ENCODE measurements at regions not wholly inside any gene's neighbourhood (a gene's known extent, or its start where the extent isn't known, plus 50 kb on each side); places are given as distances from the start of the nearest gene placed in this dataset.

DNA sequence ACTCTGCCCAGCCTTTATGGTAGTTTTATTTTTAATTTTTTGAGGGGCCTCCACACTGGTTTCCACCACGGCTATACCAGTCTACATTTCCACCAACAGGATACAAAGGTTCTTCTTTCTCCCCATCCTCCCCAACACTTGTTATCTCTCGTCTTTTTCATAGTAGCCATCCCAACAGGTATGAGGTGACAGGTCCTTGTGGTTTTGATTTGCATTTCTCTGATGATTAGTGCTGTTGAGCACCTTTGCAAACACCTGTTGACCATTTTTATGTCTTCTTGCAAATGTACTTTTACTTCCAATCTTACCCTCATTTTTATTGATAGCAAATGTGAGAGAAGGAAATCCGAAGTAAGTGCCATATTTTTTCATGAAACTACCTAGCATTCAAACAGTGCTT, 195.4 kb upstream of the PREP start:
- no peak for DNase-seq

GRCh38 chr6:105596284-105596755, 193.4 kb upstream of the PREP start:
- DNase-seq: no peak

DNA sequence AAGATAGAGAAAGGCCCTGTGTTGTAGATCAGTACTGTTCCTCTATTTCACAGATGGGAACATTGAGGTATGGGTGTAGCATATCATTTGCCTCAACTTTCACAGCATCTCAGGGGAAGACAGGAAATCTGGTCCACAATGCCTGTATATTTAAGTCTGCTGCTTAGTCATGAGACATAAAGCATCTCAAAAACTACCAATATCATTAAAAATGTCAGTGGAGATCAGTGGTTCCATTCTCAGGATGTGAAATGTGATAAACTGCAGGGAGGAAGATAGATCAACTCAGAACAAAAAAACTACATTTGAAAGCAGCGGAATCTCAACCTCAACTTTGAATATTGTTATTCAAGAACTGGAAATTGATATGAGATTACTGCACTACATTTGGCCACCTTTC, 192.9 kb upstream of the PREP start:
- no peak for DNase-seq

- DNase-seq: no peak
Measured at GRCh38 chr6:105594821-105595220, 191.9 kb upstream of the PREP start.

DNA sequence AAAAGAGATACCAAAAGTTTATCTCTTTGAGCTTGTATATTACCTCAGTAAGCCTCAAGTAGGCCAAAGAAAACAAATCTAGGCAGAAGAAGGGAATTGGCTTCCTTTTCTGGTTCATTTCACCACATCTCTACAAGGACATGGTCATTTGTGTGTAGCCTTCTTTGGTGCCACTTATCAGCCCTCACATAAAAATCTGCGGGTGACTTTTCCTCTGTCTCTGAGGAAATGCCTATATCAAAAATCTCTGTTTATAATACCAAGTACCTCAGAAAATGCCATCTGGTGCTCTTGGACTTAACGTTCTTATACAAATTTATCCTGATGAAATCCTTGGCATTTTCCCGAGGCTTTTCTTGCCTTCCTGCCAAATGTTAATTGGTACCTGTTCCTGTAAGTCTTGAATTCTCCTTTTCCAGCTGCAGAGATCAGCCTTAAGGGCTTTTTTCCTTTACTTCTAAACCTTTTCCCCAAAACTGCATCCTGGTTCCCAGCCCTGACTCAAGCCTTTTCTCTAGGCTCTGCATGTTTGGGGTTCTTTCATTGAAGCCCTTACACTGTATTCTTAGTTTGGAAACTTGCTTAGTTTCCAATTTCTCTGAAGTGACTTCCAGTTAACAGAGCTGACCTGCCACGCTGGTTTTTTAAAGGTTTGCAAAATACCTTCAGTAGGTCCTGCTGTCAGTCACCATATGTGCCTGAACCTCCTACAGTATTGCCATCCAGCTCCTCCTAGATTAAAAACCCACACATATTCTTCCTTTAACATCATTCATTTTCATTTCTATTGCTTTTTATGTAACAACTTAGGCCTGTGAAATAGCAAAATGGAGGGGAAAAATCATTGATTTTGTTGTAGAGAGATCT, 191.2 kb upstream of the PREP start:
- no peak for DNase-seq

- no peak for DNase-seq
Measured at GRCh38 chr6:105593056-105593690, 190.3 kb upstream of the PREP start.

DNA sequence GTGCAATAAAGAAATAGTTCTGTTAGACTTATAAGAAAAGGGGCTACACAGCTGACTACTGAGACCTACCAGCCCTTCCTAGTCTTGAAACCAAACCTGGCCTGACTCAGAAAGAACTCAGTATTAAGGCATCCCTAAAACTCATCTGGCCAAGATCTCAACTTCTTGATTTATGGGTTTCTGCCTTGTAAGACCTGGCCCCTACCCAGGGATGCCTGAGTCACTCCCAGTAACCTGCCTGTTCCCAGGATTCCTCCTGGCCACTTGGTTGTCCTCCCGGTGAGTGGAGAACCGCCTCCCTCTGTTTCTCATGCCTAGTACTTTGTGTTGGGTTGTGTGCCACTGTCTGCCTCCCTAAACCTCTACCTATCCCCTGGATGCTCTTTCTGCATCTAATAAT, 189.4 kb upstream of the PREP start:
- no peak for DNase-seq

- no peak for DNase-seq
Measured at GRCh38 chr6:105591053-105591452, 188.2 kb upstream of the PREP start.

DNA sequence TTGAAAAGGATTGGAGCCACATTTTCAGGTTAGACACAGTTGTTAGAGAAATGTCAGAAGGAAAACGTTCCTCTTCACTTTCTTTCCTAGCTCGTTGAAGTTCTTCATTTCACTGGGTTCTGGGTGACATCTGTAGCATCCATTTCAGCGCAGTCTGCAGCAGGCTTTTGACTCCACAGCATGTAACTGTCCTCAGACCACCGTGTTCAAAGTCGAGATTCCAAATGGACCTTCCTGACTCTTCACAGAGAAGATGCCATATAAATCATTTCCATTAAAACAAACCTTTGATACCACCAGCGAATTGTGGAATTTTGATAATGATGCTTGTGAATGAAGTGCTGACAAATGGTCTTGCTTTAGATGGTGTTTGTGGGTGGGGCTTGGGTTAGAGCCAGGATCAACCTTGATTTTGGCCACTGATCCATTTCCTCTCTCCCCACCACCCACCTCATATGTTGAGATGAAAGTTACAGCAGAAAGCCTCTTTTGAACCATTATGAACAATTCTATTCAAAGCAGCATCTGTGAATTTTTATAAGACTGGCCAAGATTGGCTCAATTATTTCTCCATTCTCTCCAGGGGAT, 185.3 kb upstream of the PREP start:
- no peak for DNase-seq

GRCh38 chr6:105587349-105588122, 184.7 kb upstream of the PREP start:
- no peak for DNase-seq

GRCh38 chr6:105578179-105578707, 175.4 kb upstream of the PREP start:
- no peak for DNase-seq

DNA sequence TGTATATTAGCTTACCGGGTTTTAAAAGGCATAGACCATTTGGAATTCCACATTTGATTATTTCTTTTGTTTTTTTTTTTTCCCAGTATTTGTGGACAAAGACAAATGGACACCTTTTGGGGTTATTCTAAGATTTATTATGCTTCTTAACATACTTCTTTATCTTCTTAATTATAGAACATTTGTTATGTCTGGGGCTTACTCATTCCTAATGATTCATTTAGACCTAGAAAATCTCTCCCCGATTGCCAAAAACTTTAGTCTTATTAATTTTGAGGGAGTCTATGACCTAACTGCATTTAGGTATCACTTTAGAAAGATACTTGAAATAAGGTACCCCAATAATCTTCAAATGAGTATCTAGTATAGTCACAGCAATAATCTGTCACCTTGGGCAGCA, 170.7 kb upstream of the PREP start:
- no peak for DNase-seq

DNA sequence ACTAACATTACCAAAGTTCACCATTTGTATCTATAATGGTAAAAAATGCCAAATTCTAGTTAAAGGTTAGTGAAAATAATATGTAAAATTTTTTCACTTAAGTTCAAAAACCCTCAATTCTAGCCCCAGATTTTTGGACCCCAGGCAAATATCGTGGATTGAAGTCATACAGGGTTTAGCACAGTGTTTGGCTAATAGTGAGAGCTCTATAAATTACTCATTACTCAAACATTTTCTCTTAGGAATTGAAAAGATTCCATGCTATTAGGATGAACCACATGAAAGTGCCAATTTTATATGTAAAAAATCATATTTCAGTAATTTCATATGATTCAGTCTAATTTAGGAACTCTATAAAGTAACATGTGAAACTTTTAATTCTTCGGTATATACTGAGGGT, 170.3 kb upstream of the PREP start:
- DNase-seq: no peak

- DNase-seq: no peak
Measured at GRCh38 chr6:105570416-105570815, 167.5 kb upstream of the PREP start.

GRCh38 chr6:105569706-105570105, 166.8 kb upstream of the PREP start:
- DNase-seq: no peak

GRCh38 chr6:105568751-105569150, 165.9 kb upstream of the PREP start:
- DNase-seq: no peak

GRCh38 chr6:105568142-105568541, 165.3 kb upstream of the PREP start:
- no peak for DNase-seq

DNA sequence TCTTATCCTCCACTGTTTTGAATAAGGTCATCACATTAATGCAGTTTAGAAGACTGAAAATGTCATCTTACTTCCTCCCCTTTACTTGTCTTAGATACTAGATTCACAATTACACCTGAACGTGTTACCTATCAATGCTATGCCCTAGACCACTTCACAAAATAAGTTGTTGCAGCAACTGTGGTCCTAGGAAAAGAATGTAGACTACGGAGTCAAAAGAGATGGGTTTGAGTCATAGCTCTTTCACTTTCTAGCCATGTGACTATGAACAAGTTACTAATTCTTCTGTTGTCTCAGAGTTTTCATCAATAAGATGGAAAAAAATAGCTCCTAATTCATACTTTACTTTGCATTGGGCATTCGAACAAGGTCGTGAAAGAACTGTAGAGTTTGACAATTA, 164.3 kb upstream of the PREP start:
- DNase-seq: no peak

DNA sequence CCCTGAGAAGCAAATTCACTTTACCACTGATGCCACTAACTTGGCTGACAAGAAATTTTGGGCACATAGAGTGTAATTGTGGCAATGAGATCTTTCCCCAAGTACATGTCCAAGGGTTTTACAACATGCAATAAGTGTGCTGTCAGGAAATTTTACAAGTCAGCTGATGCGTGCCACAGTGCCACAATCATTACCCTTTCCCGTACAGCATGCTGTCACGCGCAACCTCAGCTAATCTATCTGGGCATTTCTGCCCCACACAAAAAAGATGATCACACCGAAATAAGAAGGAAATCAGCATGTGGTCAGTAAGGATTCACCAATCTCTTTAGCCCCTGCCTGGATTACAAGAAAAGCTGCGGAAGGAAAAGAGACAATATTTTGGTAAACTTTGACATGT, 163.6 kb upstream of the PREP start:
- no peak for DNase-seq

DNA sequence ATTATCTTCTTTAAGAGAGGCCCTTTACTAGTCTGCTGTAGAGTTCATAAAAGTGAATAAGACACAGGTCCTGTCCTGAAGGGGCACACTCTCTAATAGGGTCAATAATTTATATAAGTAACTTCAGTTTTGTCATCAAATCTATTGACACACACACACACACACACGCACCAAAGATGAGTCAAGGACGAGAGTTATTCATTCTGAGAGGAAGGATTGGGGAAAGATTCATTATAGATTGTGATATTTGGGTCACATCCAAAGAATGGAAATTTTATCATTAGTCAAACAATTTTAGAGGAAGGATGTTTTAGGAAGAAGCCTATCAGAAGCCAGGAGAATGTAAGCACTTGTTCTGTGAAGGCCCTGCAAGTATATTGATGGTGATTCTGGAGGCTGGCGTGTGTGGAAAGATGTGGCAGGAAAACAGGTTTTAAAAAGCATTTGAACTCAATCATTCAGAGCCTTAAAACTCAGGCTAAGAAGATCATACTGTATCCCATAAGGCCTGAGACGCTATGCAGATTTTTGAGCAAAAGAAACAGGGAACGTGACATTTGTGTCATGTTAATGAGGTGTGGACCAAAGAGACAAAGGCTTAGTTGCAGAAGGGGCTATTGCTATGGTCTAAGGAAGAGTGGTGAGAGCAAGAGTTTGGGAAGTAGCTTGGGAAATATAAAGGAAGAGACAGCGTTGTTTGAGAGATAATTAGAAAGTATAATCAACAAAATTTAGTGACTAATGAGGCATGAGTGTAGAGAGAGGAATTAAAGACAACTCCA, 161.4 kb upstream of the PREP start:
- no peak for DNase-seq

GRCh38 chr6:105562027-105562426, 159.1 kb upstream of the PREP start:
- no peak for DNase-seq

- no peak for DNase-seq
Measured at GRCh38 chr6:105561486-105561885, 158.6 kb upstream of the PREP start.

All from NCI-H2107 (cell line).